HCT116 (cell line): ENCODE measurements at regions not wholly inside any gene's neighbourhood (a gene's known extent, or its start where the extent isn't known, plus 50 kb on each side); places are given as distances from the start of the nearest gene placed in this dataset.
A peak's percentile ranks its signal among the peaks of the same experiment; 100 is the strongest.

ENCODE experiments used
- ATAC-seq: fragments of 200-7000 bp; cut with Tn5 transposase; 2 replicates; pipeline ENCODE4 v1.9.1; 2020; ENCODE audit warnings: mild to moderate bottlenecking, moderate library complexity
- BruUV-seq: library from RNA; stranded (reverse); fragments of 400-500 nt; replicated peaks from 2 replicates; lab custom pipeline; 2021; lab: Mats Ljungman, UMichigan
- CTCF ChIA-PET: fragments of 300-600 bp; sonication (Branson Sonifier 250); formaldehyde crosslinking; loops from one replicate; lab custom pipeline; 2021; ENCODE audit warnings: antibody characterized with exemption; lab: Charles Lee
- POLR2A ChIA-PET: fragments of 300-600, 350-600 bp; sonication (Branson Sonifier 250); formaldehyde crosslinking; loops from one replicate; lab custom pipeline; 2021; ENCODE audit warnings: antibody characterized with exemption; lab: Charles Lee
- RAD21 ChIA-PET, 2 experiments: fragments of 300-600 bp; sonication (Branson Sonifier 250); formaldehyde crosslinking; loops; one replicate each; lab custom pipeline; 2023; ENCODE audit warnings: low total read pairs in 2 of 2; ENCODE audit not compliant: uncharacterized antibody in 2 of 2, unreplicated experiment in 2 of 2, low non-redundant PET in 1 of 2; lab: Charles Lee
- DNase-seq: peaks from one replicate; pipeline ENCODE4 v3.0.0-alpha.2; 2010; ENCODE audit warnings: low read depth, low spot score
- H2AFZ ChIP-seq: fragments of 200-600 bp; shearing (Covaris generic), sonication (generic); 2 replicates; pipeline ENCODE4 v1.6.1; 2017; ENCODE audit warnings: low read depth, mixed run types, mixed read lengths, antibody characterized with exemption, low read length; ENCODE audit not compliant: poor library complexity, severe bottlenecking
- H3K27ac ChIP-seq: 2 replicates; pipeline ENCODE4 v1.5.1; 2012; ENCODE audit warnings: low read depth, low read length
- H3K27me3 ChIP-seq: fragments of 200-600 bp; sonication (generic); 2 replicates; pipeline ENCODE4 v1.6.1; 2016; ENCODE audit warnings: mixed run types, low read length, mixed read lengths; ENCODE audit not compliant: insufficient read depth
- H3K36me3 ChIP-seq, 2 experiments: fragments of 200-500 bp in 1 of 2; fragments of 200-600 bp in 1 of 2; sonication (Bioruptor generic) in 1 of 2; sonication (generic) in 1 of 2; 2 replicates each; pipeline versions ENCODE4 v1.5.1 to v1.6.1; 2014 to 2016; ENCODE audit warnings: low read length in 2 of 2, inconsistent platforms in 1 of 2, mixed read lengths in 1 of 2, mixed run types in 1 of 2; ENCODE audit not compliant: insufficient read depth in 2 of 2, control insufficient read depth in 1 of 2
- H3K4me1 ChIP-seq, 2 experiments: fragments of 200-600 bp in 1 of 2; sonication (generic) in 1 of 2; 2 replicates each; pipeline versions ENCODE4 v1.5.1 to v1.6.1; 2012 to 2017; ENCODE audit warnings: low read length in 2 of 2, inconsistent platforms in 1 of 2, mild to moderate bottlenecking in 1 of 2, mixed read lengths in 1 of 2, mixed run types in 1 of 2, moderate library complexity in 1 of 2; ENCODE audit not compliant: insufficient read depth in 2 of 2, control insufficient read depth in 1 of 2
- H3K4me2 ChIP-seq: fragments of 200-600 bp; sonication (generic); 2 replicates; pipeline ENCODE4 v1.6.1; 2017; ENCODE audit warnings: mixed run types, low read length, mixed read lengths
- H3K4me3 ChIP-seq, 2 experiments: fragments of 200-600 bp in 1 of 2; sonication (generic) in 1 of 2; replicated peaks in 1 of 2; 2 replicates each; pipeline ENCODE4 v1.5.1; 2011 to 2016; ENCODE audit warnings: low read length in 2 of 2, control low read depth in 1 of 2, low read depth in 1 of 2, mild to moderate bottlenecking in 1 of 2, mixed read lengths in 1 of 2, mixed run types in 1 of 2
- H3K79me2 ChIP-seq: fragments of 200-600 bp; sonication (generic); 2 replicates; pipeline ENCODE4 v1.6.1; 2017; ENCODE audit warnings: mild to moderate bottlenecking, mixed run types, low read length, moderate library complexity, mixed read lengths; ENCODE audit not compliant: insufficient read depth
- H3K9ac ChIP-seq: fragments of 200-600 bp; sonication (generic); 2 replicates; pipeline ENCODE4 v1.6.1; 2016; ENCODE audit warnings: low read length, mixed read lengths
- H3K9me2 ChIP-seq: fragments of 200-600 bp; sonication (generic), shearing (Covaris generic); 2 replicates; pipeline ENCODE4 v1.6.1; 2017; ENCODE audit warnings: mixed run types, mild to moderate bottlenecking, moderate library complexity; ENCODE audit not compliant: insufficient read depth
- H3K9me3 ChIP-seq, 2 experiments: fragments of 200-500 bp in 1 of 2; fragments of 200-600 bp in 1 of 2; sonication (Bioruptor generic) in 1 of 2; sonication (generic) in 1 of 2; 2 replicates each; pipeline ENCODE4 v1.6.1; 2014 to 2017; ENCODE audit warnings: low read length in 2 of 2, mixed read lengths in 2 of 2, inconsistent platforms in 1 of 2, low read depth in 1 of 2, mild to moderate bottlenecking in 1 of 2, mixed run types in 1 of 2, moderate library complexity in 1 of 2; ENCODE audit not compliant: control insufficient read depth in 1 of 2, insufficient read depth in 1 of 2
- H4K20me1 ChIP-seq: fragments of 200-600 bp; sonication (generic), shearing (Covaris generic); 2 replicates; pipeline ENCODE4 v1.6.1; 2017; ENCODE audit warnings: mixed run types, mild to moderate bottlenecking, moderate library complexity; ENCODE audit not compliant: insufficient read depth
- CTCF ChIP-seq, 3 experiments: fragments of 200-600 bp in 1 of 3; sonication (generic) in 1 of 3; IDR thresholded peaks in 2 of 3; conservative IDR thresholded peaks in 1 of 3; 2 replicates each; pipeline ENCODE4 v1.5.1; 2012 to 2017; ENCODE audit warnings: low read depth in 2 of 3, low read length in 2 of 3, antibody characterized with exemption in 1 of 3, borderline replicate concordance in 1 of 3, control low read depth in 1 of 3, mild to moderate bottlenecking in 1 of 3, mixed read lengths in 1 of 3, mixed run types in 1 of 3, moderate library complexity in 1 of 3; ENCODE audit not compliant: insufficient read depth in 1 of 3
- EZH2phosphoT487 ChIP-seq: fragments of 200-600 bp; IDR thresholded peaks from 2 replicates; pipeline ENCODE4 v1.6.1; 2018; ENCODE audit warnings: antibody characterized with exemption, borderline replicate concordance
- MAX ChIP-seq: IDR thresholded peaks from 2 replicates; pipeline ENCODE4 v1.6.1; 2012
- POLR2A ChIP-seq: IDR thresholded peaks from 2 replicates; pipeline ENCODE4 v1.7.0; 2011; ENCODE audit warnings: borderline replicate concordance; ENCODE audit not compliant: insufficient read depth, insufficient read length; ENCODE audit errors: extremely low read depth
- RAD21 ChIP-seq: IDR thresholded peaks from 2 replicates; pipeline ENCODE4 v1.6.1; 2012; ENCODE audit warnings: low read depth, mild to moderate bottlenecking
- REST ChIP-seq: IDR thresholded peaks from 2 replicates; pipeline ENCODE4 v1.6.1; 2012; ENCODE audit warnings: low read depth
- SIN3A ChIP-seq: IDR thresholded peaks from 2 replicates; pipeline ENCODE4 v1.6.1; 2012; ENCODE audit warnings: low read depth
- ZFX ChIP-seq: fragments of 450-650 bp; IDR thresholded peaks from 2 replicates; pipeline ENCODE4 v1.6.1; 2017
- intact Hi-C: fragments of 100-400 bp; cut with micrococcal nuclease; formaldehyde crosslinking; loops from 2 replicates; pipeline ENCODE4 v1.10.0; 2022

- no peaks in the 10 kb centered on the region for H3K9me3 ChIP-seq
- H3K36me3 ChIP-seq = no peaks in the 10 kb centered on the region
- RAD21 ChIA-PET = no interaction called here
- H3K9ac ChIP-seq = no peak overlapping the region
- no peak overlapping the region for H2AFZ ChIP-seq
- ATAC-seq (no peak), DNase-seq (no peak)
- H3K4me2 ChIP-seq = no peak overlapping the region
- H3K79me2 ChIP-seq = no peaks in the 10 kb centered on the region
- CTCF ChIA-PET = no interaction called here
- no peaks in the 10 kb centered on the region; the same call in 1 of the 2 replicates for H3K27me3 ChIP-seq
- BruUV-seq = no TSS peak
- POLR2A ChIA-PET = no interaction called here
- no peaks in the 10 kb centered on the region for H4K20me1 ChIP-seq
- no peaks in the 10 kb centered on the region for H3K9me2 ChIP-seq
- no peak overlapping the region for H3K27ac ChIP-seq
- intact Hi-C loops = no loop called here
- no peaks in the 10 kb centered on the region for H3K4me1 ChIP-seq
- H3K4me3 ChIP-seq = no peak overlapping the region
- TF ChIP-seq EZH2phosphoT487 = no peak
- TF ChIP-seq, all 23 proteins: peak for 0
Measured at GRCh38 chr17:33749171-33749570, 456.1 kb upstream of the ASIC2 start.

- peak; percentile 7 for DNase-seq
- H3K27ac ChIP-seq = no peak overlapping the region
- H4K20me1 ChIP-seq = no peaks in the 10 kb centered on the region
- H3K9me2 ChIP-seq = no peaks in the 10 kb centered on the region
- H2AFZ ChIP-seq = no peak overlapping the region
- H3K79me2 ChIP-seq = no peaks in the 10 kb centered on the region
- intact Hi-C loops = loop anchor here (10.0 kb wide), 2 partner anchors 706 to 966 kb away; no protein-coding TSS in a partner anchor
- no peaks in the 10 kb centered on the region for H3K9me3 ChIP-seq
- ChIA-PET RAD21 (no interaction called here), POLR2A (no interaction called here), CTCF (interaction anchor here (0.8 to 1.2 kb wide), 4 partner anchors 610 to 1289 kb away, joined by 3 to 5 read pairs (median 4); no protein-coding TSS in a partner anchor)
- peak; percentile 68 for TF ChIP-seq RAD21
- no peak for TF ChIP-seq SIN3A
- no peak for TF ChIP-seq POLR2A
- TF ChIP-seq ZFX = no peak
- TF ChIP-seq MAX = no peak
- peak; percentile 42 to 87 (median 72); a peak in 5 of 6 replicates for TF ChIP-seq CTCF (IDR thresholded peaks at IDR 0.05 in 2 of 3, conservative IDR thresholded peaks at IDR 0.05 in 1 of 3; ENCODE audit: borderline replicate concordance in 1 of 3, insufficient read depth in 1 of 3, low read depth in 2 of 3, low read length in 2 of 3)
- no peak for TF ChIP-seq REST
- no TSS peak for BruUV-seq
- no peak overlapping the region for H3K9ac ChIP-seq
- no peaks in the 10 kb centered on the region for H3K4me1 ChIP-seq
- no peaks in the 10 kb centered on the region for H3K36me3 ChIP-seq
- no peak overlapping the region for H3K4me3 ChIP-seq
- peak overlapping the region; percentile 49 for H3K4me2 ChIP-seq
- no peaks in the 10 kb centered on the region for H3K27me3 ChIP-seq
- peak; percentile 58; the same call in 1 of the 2 replicates for ATAC-seq
Measured at GRCh38 chr17:33750943-33751701, 458.0 kb upstream of the ASIC2 start.
